Panc1 (cell line): ENCODE measurements at regions not wholly inside any gene's neighbourhood (a gene's known extent, or its start where the extent isn't known, plus 50 kb on each side); places are given as distances from the start of the nearest gene placed in this dataset.
"Not testable (repeated sequence)": the region's sequence is repeated elsewhere in the genome, so short reads cannot be mapped to it uniquely, and the experiment has no call there.

Experiments used
- ATAC-seq: fragments of 200-7000 bp; cut with Tn5 transposase; 2 replicates; pipeline ENCODE4 v1.9.1; 2020; ENCODE audit warnings: mild to moderate bottlenecking, moderate library complexity
- BruUV-seq: library from RNA; stranded (reverse); fragments of 400-500 nt; replicated peaks from 2 replicates; lab custom pipeline; 2021; lab: Mats Ljungman, UMichigan
- CTCF ChIA-PET: fragments of 300-600 bp; sonication (Branson Sonifier 250); formaldehyde crosslinking; loops from one replicate; lab custom pipeline; 2022; ENCODE audit warnings: antibody characterized with exemption; lab: Charles Lee
- POLR2A ChIA-PET: fragments of 300-600 bp; sonication (Branson Sonifier 250); formaldehyde crosslinking; loops from one replicate; lab custom pipeline; 2022; ENCODE audit warnings: antibody characterized with exemption; lab: Charles Lee
- DNase-seq: peaks from one replicate; pipeline ENCODE4 v3.0.0-alpha.2; 2010; ENCODE audit warnings: low read depth, low spot score
- H3K27ac ChIP-seq: 2 replicates; pipeline ENCODE4 v1.5.1; 2011; ENCODE audit warnings: mild to moderate bottlenecking, low read length, inconsistent platforms
- H3K27me3 ChIP-seq: fragments of 200-500 bp; sonication (Bioruptor generic); 2 replicates; pipeline ENCODE4 v1.6.0; 2014; ENCODE audit warnings: low read length, inconsistent platforms; ENCODE audit not compliant: control insufficient read depth, insufficient read depth
- H3K36me3 ChIP-seq: fragments of 200-500 bp; sonication (Bioruptor generic); 2 replicates; pipeline ENCODE4 v1.5.1; 2014; ENCODE audit warnings: inconsistent platforms, mild to moderate bottlenecking, low read length, moderate library complexity; ENCODE audit not compliant: control insufficient read depth, insufficient read depth
- H3K4me1 ChIP-seq: 2 replicates; pipeline ENCODE4 v1.5.1; 2011; ENCODE audit warnings: inconsistent platforms, mild to moderate bottlenecking, low read length, moderate library complexity; ENCODE audit not compliant: control insufficient read depth, insufficient read depth
- H3K4me3 ChIP-seq, 2 experiments: 2 replicates each; pipeline ENCODE4 v1.5.1; 2011 to 2012; ENCODE audit warnings: low read depth in 2 of 2, low read length in 2 of 2, mild to moderate bottlenecking in 2 of 2, inconsistent platforms in 1 of 2, moderate library complexity in 1 of 2
- H3K9me3 ChIP-seq: fragments of 200-500 bp; sonication (Bioruptor generic); 2 replicates; pipeline ENCODE4 v1.5.1; 2014; ENCODE audit warnings: low read depth, mild to moderate bottlenecking, inconsistent platforms, low read length, moderate library complexity; ENCODE audit not compliant: control insufficient read depth, insufficient read depth
- POLR2AphosphoS5 ChIP-seq: IDR thresholded peaks from 2 replicates; pipeline ENCODE4 v1.6.1; 2012; ENCODE audit warnings: mild to moderate bottlenecking, low read depth, low read length, moderate library complexity
- SIN3A ChIP-seq: IDR thresholded peaks from 2 replicates; pipeline ENCODE4 v1.6.1; 2012; ENCODE audit warnings: low read depth, mild to moderate bottlenecking, low read length, moderate library complexity, borderline replicate concordance; ENCODE audit not compliant: insufficient read depth
- TCF7L2 ChIP-seq: IDR thresholded peaks from 2 replicates; pipeline ENCODE4 v1.6.1; 2011; ENCODE audit warnings: mild to moderate bottlenecking, low read depth, low read length, inconsistent platforms
- in situ Hi-C: cut with HindIII; loops from 2 replicates; pipeline ENCODE4 v1.10.0; 2016; ENCODE audit warnings: low sequenced_read_pairs, low pct_unique_long_range_greater_than_20kb
- intact Hi-C: fragments of 100-400 bp; cut with micrococcal nuclease; formaldehyde crosslinking; loops from one replicate; pipeline ENCODE4 v1.10.0; 2022; ENCODE audit not compliant: unreplicated experiment
- TF ChIP-seq, protein P1 (sequence below), 2 experiments: IDR thresholded peaks; 2 replicates each; pipeline ENCODE4 v1.6.1; 2011 to 2012; ENCODE audit warnings: low read depth in 2 of 2, control low read depth in 1 of 2, low read length in 1 of 2, mild to moderate bottlenecking in 1 of 2, moderate library complexity in 1 of 2; ENCODE audit not compliant: insufficient read depth in 1 of 2
- TF ChIP-seq, protein P2 (sequence below): fragments of 450-650 bp; IDR thresholded peaks from 2 replicates; pipeline ENCODE4 v1.5.1; 2017; ENCODE audit warnings: mild to moderate bottlenecking

DNA sequence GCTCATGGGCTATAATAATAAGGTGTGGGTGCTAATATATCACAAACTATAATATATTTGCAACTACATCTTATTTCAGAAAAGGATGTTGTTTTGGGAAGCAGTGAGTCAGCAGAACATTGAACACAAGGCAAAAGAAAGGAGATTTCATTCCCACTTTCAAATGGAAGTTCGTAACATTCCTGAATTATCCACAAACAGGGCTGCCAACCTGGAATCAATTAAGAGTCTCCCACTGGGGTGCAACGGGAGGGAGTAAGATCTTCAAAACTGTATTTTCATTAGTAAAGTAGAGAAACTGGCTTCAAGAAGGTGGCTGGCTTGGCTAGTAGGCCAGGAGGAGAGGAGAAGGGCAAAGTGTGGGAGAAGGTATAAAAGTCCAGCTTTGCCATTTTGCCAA, 479.6 kb downstream of the CNTN3 start:
- ChIA-PET POLR2A (no interaction called here), CTCF (no interaction called here)
- ATAC-seq = no peak
- no peaks in the 10 kb centered on the region for H3K27me3 ChIP-seq
- intact Hi-C loops (no loop called here), in situ Hi-C loops (no loop called here)
- H3K4me1 ChIP-seq = no peaks in the 10 kb centered on the region
- no peak overlapping the region for H3K27ac ChIP-seq
- no TSS peak for BruUV-seq
- TF ChIP-seq, protein P1, sequence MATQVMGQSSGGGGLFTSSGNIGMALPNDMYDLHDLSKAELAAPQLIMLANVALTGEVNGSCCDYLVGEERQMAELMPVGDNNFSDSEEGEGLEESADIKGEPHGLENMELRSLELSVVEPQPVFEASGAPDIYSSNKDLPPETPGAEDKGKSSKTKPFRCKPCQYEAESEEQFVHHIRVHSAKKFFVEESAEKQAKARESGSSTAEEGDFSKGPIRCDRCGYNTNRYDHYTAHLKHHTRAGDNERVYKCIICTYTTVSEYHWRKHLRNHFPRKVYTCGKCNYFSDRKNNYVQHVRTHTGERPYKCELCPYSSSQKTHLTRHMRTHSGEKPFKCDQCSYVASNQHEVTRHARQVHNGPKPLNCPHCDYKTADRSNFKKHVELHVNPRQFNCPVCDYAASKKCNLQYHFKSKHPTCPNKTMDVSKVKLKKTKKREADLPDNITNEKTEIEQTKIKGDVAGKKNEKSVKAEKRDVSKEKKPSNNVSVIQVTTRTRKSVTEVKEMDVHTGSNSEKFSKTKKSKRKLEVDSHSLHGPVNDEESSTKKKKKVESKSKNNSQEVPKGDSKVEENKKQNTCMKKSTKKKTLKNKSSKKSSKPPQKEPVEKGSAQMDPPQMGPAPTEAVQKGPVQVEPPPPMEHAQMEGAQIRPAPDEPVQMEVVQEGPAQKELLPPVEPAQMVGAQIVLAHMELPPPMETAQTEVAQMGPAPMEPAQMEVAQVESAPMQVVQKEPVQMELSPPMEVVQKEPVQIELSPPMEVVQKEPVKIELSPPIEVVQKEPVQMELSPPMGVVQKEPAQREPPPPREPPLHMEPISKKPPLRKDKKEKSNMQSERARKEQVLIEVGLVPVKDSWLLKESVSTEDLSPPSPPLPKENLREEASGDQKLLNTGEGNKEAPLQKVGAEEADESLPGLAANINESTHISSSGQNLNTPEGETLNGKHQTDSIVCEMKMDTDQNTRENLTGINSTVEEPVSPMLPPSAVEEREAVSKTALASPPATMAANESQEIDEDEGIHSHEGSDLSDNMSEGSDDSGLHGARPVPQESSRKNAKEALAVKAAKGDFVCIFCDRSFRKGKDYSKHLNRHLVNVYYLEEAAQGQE (IDR thresholded peaks at IDR 0.05; ENCODE audit: insufficient read depth in 1 of 2, low read depth in 2 of 2, low read length in 1 of 2) = no peak
- TF ChIP-seq SIN3A = no peak
- no peak for TF ChIP-seq POLR2AphosphoS5
- no peak for TF ChIP-seq TCF7L2
- TF ChIP-seq, protein P2, sequence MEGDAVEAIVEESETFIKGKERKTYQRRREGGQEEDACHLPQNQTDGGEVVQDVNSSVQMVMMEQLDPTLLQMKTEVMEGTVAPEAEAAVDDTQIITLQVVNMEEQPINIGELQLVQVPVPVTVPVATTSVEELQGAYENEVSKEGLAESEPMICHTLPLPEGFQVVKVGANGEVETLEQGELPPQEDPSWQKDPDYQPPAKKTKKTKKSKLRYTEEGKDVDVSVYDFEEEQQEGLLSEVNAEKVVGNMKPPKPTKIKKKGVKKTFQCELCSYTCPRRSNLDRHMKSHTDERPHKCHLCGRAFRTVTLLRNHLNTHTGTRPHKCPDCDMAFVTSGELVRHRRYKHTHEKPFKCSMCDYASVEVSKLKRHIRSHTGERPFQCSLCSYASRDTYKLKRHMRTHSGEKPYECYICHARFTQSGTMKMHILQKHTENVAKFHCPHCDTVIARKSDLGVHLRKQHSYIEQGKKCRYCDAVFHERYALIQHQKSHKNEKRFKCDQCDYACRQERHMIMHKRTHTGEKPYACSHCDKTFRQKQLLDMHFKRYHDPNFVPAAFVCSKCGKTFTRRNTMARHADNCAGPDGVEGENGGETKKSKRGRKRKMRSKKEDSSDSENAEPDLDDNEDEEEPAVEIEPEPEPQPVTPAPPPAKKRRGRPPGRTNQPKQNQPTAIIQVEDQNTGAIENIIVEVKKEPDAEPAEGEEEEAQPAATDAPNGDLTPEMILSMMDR = no peak
- no peak overlapping the region for H3K4me3 ChIP-seq
- no peak for DNase-seq
- no peaks in the 10 kb centered on the region for H3K9me3 ChIP-seq
- H3K36me3 ChIP-seq = no peaks in the 10 kb centered on the region

DNA sequence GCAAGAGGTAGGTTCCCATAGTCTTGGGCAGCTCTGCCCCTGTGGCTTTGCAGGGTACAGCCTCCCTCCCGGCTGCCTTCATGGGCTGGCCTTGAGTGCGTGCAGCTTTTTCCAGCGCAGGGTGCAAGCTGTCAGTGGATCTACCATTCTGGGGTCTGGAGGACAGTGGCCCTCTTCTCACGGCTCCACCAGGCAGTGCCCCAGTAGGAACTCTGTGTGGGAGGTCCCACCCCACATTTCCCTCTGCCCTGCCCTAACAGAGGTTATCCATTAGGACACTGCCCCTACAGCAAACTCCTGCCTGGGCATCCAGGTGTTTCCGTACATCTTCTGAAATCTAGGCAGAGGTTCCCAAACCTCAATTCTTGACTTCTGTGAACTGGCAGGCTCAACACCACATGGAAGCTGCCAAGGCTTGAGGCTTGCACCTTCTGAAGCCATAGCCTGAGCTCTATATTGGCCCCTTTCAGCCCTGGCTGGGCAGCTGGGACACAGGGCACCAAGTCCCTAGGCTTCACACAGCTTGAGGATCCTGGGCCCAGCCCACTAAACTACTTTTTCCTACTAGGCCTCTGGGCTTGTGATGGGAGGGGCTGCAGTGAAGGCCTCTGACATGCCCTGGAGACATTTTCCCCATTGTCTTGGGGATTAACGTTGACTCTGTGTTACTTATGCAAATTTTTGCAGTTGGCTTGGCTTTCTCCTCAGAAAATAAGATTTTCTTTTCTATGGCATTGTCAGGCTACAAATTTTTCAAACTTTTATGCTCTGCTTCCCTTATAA, 482.7 kb downstream of the CNTN3 start:
- H3K36me3 ChIP-seq, POLR2A ChIA-PET, ATAC-seq, H3K4me1 ChIP-seq, CTCF ChIA-PET, H3K27me3 ChIP-seq, H3K4me3 ChIP-seq, H3K9me3 ChIP-seq, BruUV-seq, H3K27ac ChIP-seq, DNase-seq, in situ Hi-C loops, intact Hi-C loops: not testable (repeated sequence)

DNA sequence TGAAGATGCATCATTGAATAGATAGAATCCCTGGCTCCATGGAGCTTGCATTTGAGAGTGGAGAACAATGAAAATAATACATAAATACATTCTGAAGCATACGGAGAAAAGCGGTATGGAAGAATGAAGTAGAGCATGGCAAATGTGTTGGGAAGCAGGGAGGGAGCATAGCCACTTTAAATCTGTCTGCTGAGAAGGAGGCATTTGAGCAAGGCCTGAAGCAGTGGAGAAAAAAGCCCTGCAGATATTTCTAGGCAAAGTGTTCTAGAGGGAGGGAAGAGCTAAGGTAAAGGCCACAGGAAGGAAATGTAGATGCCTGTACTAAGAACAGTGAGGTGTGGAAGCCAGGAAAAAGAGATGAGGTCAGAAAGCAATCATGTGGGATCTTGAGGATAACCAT, 484.8 kb downstream of the CNTN3 start:
- BruUV-seq = no TSS peak
- no peaks in the 10 kb centered on the region for H3K9me3 ChIP-seq
- no peak for ATAC-seq

More for the DNA sequence above, 484.8 kb downstream of the CNTN3 start:
- ChIA-PET POLR2A (no interaction called here), CTCF (no interaction called here)
- DNase-seq = no peak
- in situ Hi-C loops = no loop called here
- Histone ChIP-seq H3K36me3 (no peaks in the 10 kb centered on the region), H3K27ac (no peak overlapping the region), H3K4me3 (no peak overlapping the region), H3K4me1 (no peaks in the 10 kb centered on the region), H3K27me3 (no peaks in the 10 kb centered on the region)
- intact Hi-C loops = no loop called here
- TF ChIP-seq, protein P2 = no peak
- TF ChIP-seq SIN3A = no peak
- TF ChIP-seq POLR2AphosphoS5 = no peak
- TF ChIP-seq, protein P1 (IDR thresholded peaks at IDR 0.05; ENCODE audit: insufficient read depth in 1 of 2, low read depth in 2 of 2, low read length in 1 of 2) = no peak
- TF ChIP-seq TCF7L2 = no peak
